Pancreas (tissue), 10 donors: ENCODE measurements at regions not wholly inside any gene's neighbourhood (a gene's known extent, or its start where the extent isn't known, plus 50 kb on each side); places are given as distances from the start of the nearest gene placed in this dataset.

Experiments
- ATAC-seq, 4 donors: fragments of 200-7000 bp; cut with Tn5 transposase; one replicate each; pipeline versions ENCODE4 v1.8.0 to v1.9.1; 2020; ENCODE audit warnings: mild to moderate bottlenecking in 4 of 4, moderate library complexity in 4 of 4
- DNase-seq, 6 donors: peaks; one replicate each; pipeline ENCODE4 v3.0.0-alpha.2; 2020
- FAIRE-seq: peaks from 2 replicates; lab custom pipeline; 2012; peaks lifted over from hg19 to GRCh38; lab: Jason Lieb, UNC
- H3K27ac ChIP-seq, 4 donors: fragments of 200-600 bp; sonication (generic); 1 replicate in 3 of 4; 2 replicates in 1 of 4; pipeline versions ENCODE4 v1.5.0 to v1.8.0; 2020
- H3K27me3 ChIP-seq, 4 donors: fragments of 200-600 bp; one replicate each; pipeline ENCODE4 v1.8.0; 2021
- H3K36me3 ChIP-seq, 3 donors: fragments of 200-600 bp; sonication (generic) in 1 of 3; one replicate each; pipeline versions ENCODE4 v1.5.0 to v1.8.0; 2020 to 2021
- H3K4me1 ChIP-seq, 3 donors: fragments of 200-600 bp; one replicate each; pipeline ENCODE4 v1.8.0; 2021
- H3K4me3 ChIP-seq, 4 donors: fragments of 200-600 bp; sonication (generic) in 2 of 4; one replicate each; pipeline versions ENCODE4 v1.5.0 to v1.8.0; 2020 to 2021
- H3K9me3 ChIP-seq, 4 donors: fragments of 200-600 bp; one replicate each; pipeline ENCODE4 v1.8.0; 2021
- CTCF ChIP-seq, 4 donors: fragments of 200-600 bp; sonication (generic) in 3 of 4; IDR thresholded peaks; one replicate each; pipeline versions ENCODE4 v1.5.0 to v1.8.0; 2021; ENCODE audit warnings: antibody characterized with exemption in 4 of 4
- WGBS, 2 donors: extraction: QIAGEN DNeasy Blood & Tissue Kit; methylation state at CpG; one replicate each; pipeline ENCODE4 v1.1.7; 2013; 5-methylcytosine and 5-hydroxymethylcytosine counted together
- intact Hi-C, 3 donors: fragments of 100-400 bp; cut with DNase I; formaldehyde crosslinking; loops; one replicate each; pipeline versions ENCODE4 v1.11.1 to v1.14.2; 2022
- donor health status: healthy with polysubstance abuse.
- donor health status: DM: no; HTN: no; CAD: no; lungs with moderate emphysema.
- donor health status: DM: no; HTN: no; CAD: no.
- donor health status: control.
- donor health status: control.
- donor health status: Bipolar disorder and iron deficiency.
- donor health status: DM: yes; HTN: yes; CAD: no.
- donor health status: DM: no; HTN: no; CAD: no.
- donor health status: DM: no; HTN: no; CAD: no.
- donor health status: DM: yes; HTN: yes; CAD: no.

GRCh38 chr3:111331306-111331705 is 210.7 kb upstream of the CD96 start:
- H3K36me3 ChIP-seq, result no peaks in the 10 kb centered on the region
- intact Hi-C loops, result no loop called here

GRCh38 chr3:111331912-111332311 is 210.1 kb upstream of the CD96 start:
- intact Hi-C loops, result no loop called here
- DNase-seq, result no peak
- 86 to 87% methylated on average over 2 of the region's 2 CpGs for WGBS, 2 donors
- Histone ChIP-seq H3K36me3 (no peaks in the 10 kb centered on the region), H3K4me3 (no peak overlapping the region), H3K9me3 (no peaks in the 10 kb centered on the region), H3K27ac (no peak overlapping the region), H3K27me3 (peaks cover 0 to 3% (median 0%) of the 10 kb centered on the region in 4 donors), H3K4me1 (no peaks in the 10 kb centered on the region)
- FAIRE-seq, result no peak
- no peak for ATAC-seq
- no peak for TF ChIP-seq CTCF (IDR thresholded peaks at IDR 0.05)

More at GRCh38 chr3:111331306-111331705, 210.7 kb upstream of the CD96 start:
- Histone ChIP-seq H3K27me3 (peaks cover 0 to 3% (median 0%) of the 10 kb centered on the region in 4 donors), H3K27ac (no peak overlapping the region), H3K4me1 (no peaks in the 10 kb centered on the region), H3K4me3 (no peak overlapping the region), H3K9me3 (no peaks in the 10 kb centered on the region)
- ATAC-seq (no peak), DNase-seq (no peak), FAIRE-seq (no peak)
- no peak for TF ChIP-seq CTCF (IDR thresholded peaks at IDR 0.05)
- WGBS, 2 donors, result 92 to 95% methylated on average over 1 of the region's 1 CpG

GRCh38 chr3:111332488-111333080 is 209.4 kb upstream of the CD96 start:
- no peak for TF ChIP-seq CTCF (IDR thresholded peaks at IDR 0.05)
- DNase-seq (no peak), FAIRE-seq (no peak), ATAC-seq (no peak)
- H3K4me3 ChIP-seq, result no peak overlapping the region
- no peaks in the 10 kb centered on the region for H3K4me1 ChIP-seq
- 87 to 95% methylated on average over 3 of the region's 3 CpGs for WGBS, 2 donors
- no peak overlapping the region for H3K27ac ChIP-seq
- H3K36me3 ChIP-seq, result no peaks in the 10 kb centered on the region
- H3K27me3 ChIP-seq, result peaks cover 0 to 3% (median 0%) of the 10 kb centered on the region in 4 donors
- H3K9me3 ChIP-seq, result no peaks in the 10 kb centered on the region
- intact Hi-C loops, result no loop called here

- WGBS, 2 donors, result 62 to 69% methylated on average over 3 of the region's 3 CpGs
- intact Hi-C loops, result no loop called here
- no peak overlapping the region for H3K27ac ChIP-seq
- no peak for ATAC-seq
- H3K4me1 ChIP-seq, result no peaks in the 10 kb centered on the region
- H3K27me3 ChIP-seq, result peaks cover 0 to 3% (median 0%) of the 10 kb centered on the region in 4 donors
- H3K36me3 ChIP-seq, result no peaks in the 10 kb centered on the region
- DNase-seq, result no peak
- H3K9me3 ChIP-seq, result no peaks in the 10 kb centered on the region
- H3K4me3 ChIP-seq, result no peak overlapping the region
- TF ChIP-seq CTCF (IDR thresholded peaks at IDR 0.05), result no peak
- FAIRE-seq, result no peak
Observed at GRCh38 chr3:111333642-111334041, 208.4 kb upstream of the CD96 start.

- no peaks in the 10 kb centered on the region for H3K4me1 ChIP-seq
- no peak overlapping the region for H3K27ac ChIP-seq
- no peak for TF ChIP-seq CTCF (IDR thresholded peaks at IDR 0.05)
- no peak overlapping the region for H3K4me3 ChIP-seq
- ATAC-seq (no peak), FAIRE-seq (no peak), DNase-seq (no peak)
- intact Hi-C loops, result no loop called here
- peaks cover 0 to 3% (median 0%) of the 10 kb centered on the region in 4 donors for H3K27me3 ChIP-seq
- no peaks in the 10 kb centered on the region for H3K9me3 ChIP-seq
- WGBS, 2 donors, result 71 to 83% methylated on average over 2 of the region's 2 CpGs
- H3K36me3 ChIP-seq, result no peaks in the 10 kb centered on the region
Observed at GRCh38 chr3:111335512-111336303, 206.3 kb upstream of the CD96 start.
